SK-N-SH (cell line): ENCODE measurements at regions not wholly inside any gene's neighbourhood (a gene's known extent, or its start where the extent isn't known, plus 50 kb on each side); places are given as distances from the start of the nearest gene placed in this dataset.

Experiments
- CHD2 ChIP-seq: fragments of 150-350 bp; IDR thresholded peaks from 2 replicates; pipeline ENCODE4 v1.6.1; 2018; ENCODE audit warnings: low read length; ENCODE audit not compliant: partially characterized antibody
- EZH2phosphoT487 ChIP-seq: fragments of 200-600 bp; sonication (generic); IDR thresholded peaks from 2 replicates; pipeline ENCODE4 v1.6.1; 2017; ENCODE audit warnings: low read depth, mixed run types, mild to moderate bottlenecking, antibody characterized with exemption, moderate library complexity, borderline replicate concordance
- FOXM1 ChIP-seq: IDR thresholded peaks from 2 replicates; pipeline ENCODE4 v1.4.0; 2012; ENCODE audit warnings: low read depth, mild to moderate bottlenecking
- POLR2AphosphoS5 ChIP-seq: IDR thresholded peaks from 2 replicates; pipeline ENCODE4 v1.6.1; 2012; ENCODE audit warnings: low read depth, low read length
- SMC3 ChIP-seq: IDR thresholded peaks from 2 replicates; pipeline ENCODE4 v1.6.1; 2012; ENCODE audit warnings: low read depth, low read length, improper control_type of control experiment
- TF ChIP-seq, protein P1 (sequence below): fragments of 200-600 bp; sonication (generic); IDR thresholded peaks from 2 replicates; pipeline ENCODE4 v1.6.1; 2017; ENCODE audit warnings: antibody characterized with exemption, mild to moderate bottlenecking, moderate library complexity

DNA sequence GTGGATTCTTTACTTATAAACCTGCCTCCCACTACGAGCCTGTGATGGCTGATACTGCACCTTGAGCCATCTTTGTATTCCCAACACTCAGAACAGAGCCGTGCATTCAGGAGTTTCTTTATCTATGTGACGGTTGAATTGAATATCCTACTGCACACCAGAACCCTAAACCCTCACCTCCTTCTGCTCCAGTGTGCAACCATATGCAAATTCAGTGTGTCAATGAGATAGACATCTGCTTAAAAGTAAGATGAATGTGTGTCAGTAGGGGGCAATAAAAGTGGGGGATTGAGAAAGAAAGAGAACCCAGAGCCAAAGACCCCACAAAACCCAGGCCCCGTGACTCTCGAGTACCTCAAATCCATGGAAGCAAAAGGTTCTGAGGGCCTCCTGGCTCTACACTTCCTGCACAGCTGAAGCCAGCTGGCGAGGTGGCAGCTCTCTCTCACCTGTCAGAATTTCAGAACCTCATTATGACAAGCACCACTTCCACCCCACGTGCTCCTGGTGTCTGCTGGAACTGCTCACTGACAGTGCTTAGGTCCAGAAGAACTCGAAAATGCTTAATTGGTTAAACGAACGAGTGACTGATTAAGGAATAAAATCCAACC is 143.3 kb upstream of the GPR26 start:
- TF ChIP-seq, protein P1, sequence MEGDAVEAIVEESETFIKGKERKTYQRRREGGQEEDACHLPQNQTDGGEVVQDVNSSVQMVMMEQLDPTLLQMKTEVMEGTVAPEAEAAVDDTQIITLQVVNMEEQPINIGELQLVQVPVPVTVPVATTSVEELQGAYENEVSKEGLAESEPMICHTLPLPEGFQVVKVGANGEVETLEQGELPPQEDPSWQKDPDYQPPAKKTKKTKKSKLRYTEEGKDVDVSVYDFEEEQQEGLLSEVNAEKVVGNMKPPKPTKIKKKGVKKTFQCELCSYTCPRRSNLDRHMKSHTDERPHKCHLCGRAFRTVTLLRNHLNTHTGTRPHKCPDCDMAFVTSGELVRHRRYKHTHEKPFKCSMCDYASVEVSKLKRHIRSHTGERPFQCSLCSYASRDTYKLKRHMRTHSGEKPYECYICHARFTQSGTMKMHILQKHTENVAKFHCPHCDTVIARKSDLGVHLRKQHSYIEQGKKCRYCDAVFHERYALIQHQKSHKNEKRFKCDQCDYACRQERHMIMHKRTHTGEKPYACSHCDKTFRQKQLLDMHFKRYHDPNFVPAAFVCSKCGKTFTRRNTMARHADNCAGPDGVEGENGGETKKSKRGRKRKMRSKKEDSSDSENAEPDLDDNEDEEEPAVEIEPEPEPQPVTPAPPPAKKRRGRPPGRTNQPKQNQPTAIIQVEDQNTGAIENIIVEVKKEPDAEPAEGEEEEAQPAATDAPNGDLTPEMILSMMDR: no peak
- TF ChIP-seq EZH2phosphoT487 (no peak), POLR2AphosphoS5 (no peak), SMC3 (no peak), FOXM1 (no peak), CHD2 (no peak)
